Stomach (tissue), 4 donors: ENCODE measurements at regions not wholly inside any gene's neighbourhood (a gene's known extent, or its start where the extent isn't known, plus 50 kb on each side); places are given as distances from the start of the nearest gene placed in this dataset.

Experiments used
- CTCF ChIP-seq, 7 experiments: fragments of 450-650 bp in 4 of 7; fragments of 200-600 bp in 3 of 7; sonication (generic) in 3 of 7; IDR thresholded peaks; one replicate each; pipeline ENCODE4 v1.5.1; 2016 to 2019; ENCODE audit warnings: antibody characterized with exemption in 7 of 7, control low read depth in 2 of 7, mild to moderate bottlenecking in 1 of 7
- EP300 ChIP-seq: sonication (generic); formaldehyde crosslinking; IDR thresholded peaks from one replicate; pipeline ENCODE4 v1.6.1; 2017; ENCODE audit warnings: antibody characterized with exemption
- POLR2A ChIP-seq, 4 donors: fragments of 450-650 bp; IDR thresholded peaks; one replicate each; pipeline ENCODE4 v1.6.1; 2016; ENCODE audit warnings: antibody characterized with exemption in 4 of 4, control low read depth in 2 of 4, mild to moderate bottlenecking in 1 of 4, moderate library complexity in 1 of 4

GRCh38 chr10:78932861-78933260 lies 135.9 kb upstream of the ZMIZ1 start:
- TF ChIP-seq CTCF (IDR thresholded peaks at IDR 0.05) (no peak), EP300 (no peak), POLR2A (IDR thresholded peaks at IDR 0.05) (no peak)
